GM23338 (cell line): ENCODE measurements at regions not wholly inside any gene's neighbourhood (a gene's known extent, or its start where the extent isn't known, plus 50 kb on each side); places are given as distances from the start of the nearest gene placed in this dataset.

Experiments
- ATAC-seq: fragments of 200-7000 bp; cut with Tn5 transposase; 3 replicates; pipeline ENCODE4 v1.9.1; 2020
- DNase-seq: peaks from one replicate; pipeline ENCODE4 v3.0.0-alpha.2; 2015; ENCODE audit warnings: low spot score
- H2AFZ ChIP-seq: fragments of 200-600 bp; sonication (generic); 2 replicates; pipeline ENCODE4 v1.8.0; 2016; ENCODE audit warnings: antibody characterized with exemption, mild to moderate bottlenecking, moderate library complexity
- H3F3A ChIP-seq: fragments of 200-600 bp; sonication (generic); replicated peaks from 2 replicates; pipeline ENCODE4 v1.8.0; 2017; ENCODE audit warnings: antibody characterized with exemption, mixed run types, low read depth
- H3K27ac ChIP-seq: fragments of 200-600 bp; sonication (generic); 2 replicates; pipeline ENCODE4 v1.6.1; 2016; ENCODE audit warnings: low read depth
- H3K27me3 ChIP-seq: fragments of 200-600 bp; sonication (generic); 2 replicates; pipeline ENCODE4 v1.8.0; 2016; ENCODE audit warnings: mild to moderate bottlenecking, mixed run types, moderate library complexity; ENCODE audit not compliant: insufficient read depth
- H3K36me3 ChIP-seq: fragments of 200-600 bp; sonication (generic); 2 replicates; pipeline ENCODE4 v1.8.0; 2016; ENCODE audit warnings: mild to moderate bottlenecking; ENCODE audit not compliant: insufficient read depth
- H3K4me1 ChIP-seq: fragments of 200-600 bp; sonication (generic); 2 replicates; pipeline ENCODE4 v1.8.0; 2016; ENCODE audit warnings: mild to moderate bottlenecking, moderate library complexity; ENCODE audit not compliant: insufficient read depth
- H3K4me2 ChIP-seq: fragments of 200-600 bp; sonication (generic); 2 replicates; pipeline ENCODE4 v1.7.1; 2017; ENCODE audit warnings: mixed run types
- H3K4me3 ChIP-seq: fragments of 200-600 bp; sonication (generic); 2 replicates; pipeline ENCODE4 v1.6.1; 2016; ENCODE audit warnings: mixed run types
- H3K79me2 ChIP-seq: fragments of 200-600 bp; sonication (generic); replicated peaks from 2 replicates; pipeline ENCODE4 v1.8.0; 2017; ENCODE audit warnings: mild to moderate bottlenecking; ENCODE audit not compliant: insufficient read depth
- H3K9me2 ChIP-seq: fragments of 200-600 bp; sonication (generic); 2 replicates; pipeline ENCODE4 v1.8.0; 2017; ENCODE audit not compliant: insufficient read depth
- H4K20me1 ChIP-seq: fragments of 200-600 bp; sonication (generic); replicated peaks from 2 replicates; pipeline ENCODE4 v1.8.0; 2017; ENCODE audit warnings: mild to moderate bottlenecking; ENCODE audit not compliant: insufficient read depth
- H3K27ac Mint-ChIP-seq: 2 replicates; pipeline ENCODE4 v1.8.0; 2020; ENCODE audit warnings: inconsistent platforms, mild to moderate bottlenecking, moderate library complexity, mixed read lengths
- H3K27me3 Mint-ChIP-seq: 3 replicates; pipeline ENCODE4 v1.8.0; 2022; ENCODE audit warnings: low read depth, mild to moderate bottlenecking, moderate library complexity, mixed read lengths, inconsistent platforms; ENCODE audit not compliant: insufficient read depth, poor library complexity
- H3K36me3 Mint-ChIP-seq: 3 replicates; pipeline ENCODE4 v1.8.0; 2021; ENCODE audit warnings: low read depth, mild to moderate bottlenecking, inconsistent platforms, moderate library complexity, mixed read lengths
- H3K4me1 Mint-ChIP-seq: 3 replicates; pipeline ENCODE4 v1.8.0; 2020; ENCODE audit warnings: mild to moderate bottlenecking, inconsistent platforms, mixed read lengths
- H3K4me3 Mint-ChIP-seq: 3 replicates; pipeline ENCODE4 v1.8.0; 2021; ENCODE audit warnings: moderate library complexity, mild to moderate bottlenecking, inconsistent platforms, mixed read lengths
- H3K9me3 Mint-ChIP-seq: 3 replicates; pipeline ENCODE4 v1.8.0; 2020; ENCODE audit warnings: moderate library complexity, mild to moderate bottlenecking, inconsistent platforms, mixed read lengths
- ETS1 ChIP-seq: IDR thresholded peaks from 2 replicates; pipeline ENCODE4 v1.6.1; 2016; ENCODE audit warnings: antibody characterized with exemption
- EZH2 ChIP-seq: fragments of 200-600 bp; sonication (generic); IDR thresholded peaks from one replicate; pipeline ENCODE4 v1.8.0; 2017; ENCODE audit warnings: antibody characterized with exemption, mild to moderate bottlenecking, low read depth; ENCODE audit not compliant: unreplicated experiment
- EZH2phosphoT487 ChIP-seq: fragments of 200-600 bp; sonication (generic); IDR thresholded peaks from one replicate; pipeline ENCODE4 v1.8.1; 2018; ENCODE audit warnings: antibody characterized with exemption; ENCODE audit not compliant: unreplicated experiment
- NANOG ChIP-seq: IDR thresholded peaks from 2 replicates; pipeline ENCODE4 v1.6.1; 2016; ENCODE audit warnings: antibody characterized with exemption, borderline replicate concordance
- POLR2AphosphoS5 ChIP-seq: IDR thresholded peaks from 2 replicates; pipeline ENCODE4 v1.6.1; 2016; ENCODE audit warnings: antibody characterized with exemption, low read depth
- REST ChIP-seq: IDR thresholded peaks from one replicate; pipeline ENCODE4 v1.6.1; 2018; ENCODE audit warnings: antibody characterized with exemption; ENCODE audit not compliant: unreplicated experiment
- STAT1 ChIP-seq: IDR thresholded peaks from one replicate; pipeline ENCODE4 v1.6.1; 2016; ENCODE audit warnings: antibody characterized with exemption; ENCODE audit not compliant: unreplicated experiment

- TF ChIP-seq REST (no peak), STAT1 (no peak), ETS1 (no peak)
Observed at GRCh38 chr15:25937796-25938195, 74.7 kb upstream of the ATP10A start (continued).

- TF ChIP-seq EZH2phosphoT487 (no peak), POLR2AphosphoS5 (no peak), ETS1 (no peak), NANOG (no peak), EZH2 (no peak)
- peaks cover 9% of the 10 kb centered on the region for H3K4me1 Mint-ChIP-seq
- ATAC-seq = no peak
Observed at GRCh38 chr15:25936004-25936403, 72.9 kb upstream of the ATP10A start.

More at GRCh38 chr15:25936004-25936403, 72.9 kb upstream of the ATP10A start:
- H3K4me3 Mint-ChIP-seq = no peak overlapping the region
- Histone ChIP-seq H2AFZ (no peak overlapping the region), H3K36me3 (no peaks in the 10 kb centered on the region), H3F3A (no peaks in the 10 kb centered on the region), H3K4me3 (no peak overlapping the region), H3K9me2 (no peaks in the 10 kb centered on the region), H3K27ac (no peak overlapping the region), H3K79me2 (no peaks in the 10 kb centered on the region), H4K20me1 (no peaks in the 10 kb centered on the region), H3K27me3 (peaks cover 4% of the 10 kb centered on the region; the same call in 1 of the 2 replicates), H3K4me1 (peaks cover 11% of the 10 kb centered on the region; the same call in 1 of the 2 replicates), H3K4me2 (no peak overlapping the region)
- H3K27me3 Mint-ChIP-seq = peaks cover 12% of the 10 kb centered on the region
- no peak overlapping the region for H3K27ac Mint-ChIP-seq
- DNase-seq = no peak
- no peaks in the 10 kb centered on the region for H3K36me3 Mint-ChIP-seq
- no peaks in the 10 kb centered on the region for H3K9me3 Mint-ChIP-seq
